ENCODE measurements at regions not wholly inside any gene's neighbourhood (a gene's known extent, or its start where the extent isn't known, plus 50 kb on each side); places are given as distances from the start of the nearest gene placed in this dataset.
A peak's percentile ranks its signal among the peaks of the same experiment; 100 is the strongest.
"Not testable (repeated sequence)": the region's sequence is repeated elsewhere in the genome, so short reads cannot be mapped to it uniquely, and the experiment has no call there.

DNA sequence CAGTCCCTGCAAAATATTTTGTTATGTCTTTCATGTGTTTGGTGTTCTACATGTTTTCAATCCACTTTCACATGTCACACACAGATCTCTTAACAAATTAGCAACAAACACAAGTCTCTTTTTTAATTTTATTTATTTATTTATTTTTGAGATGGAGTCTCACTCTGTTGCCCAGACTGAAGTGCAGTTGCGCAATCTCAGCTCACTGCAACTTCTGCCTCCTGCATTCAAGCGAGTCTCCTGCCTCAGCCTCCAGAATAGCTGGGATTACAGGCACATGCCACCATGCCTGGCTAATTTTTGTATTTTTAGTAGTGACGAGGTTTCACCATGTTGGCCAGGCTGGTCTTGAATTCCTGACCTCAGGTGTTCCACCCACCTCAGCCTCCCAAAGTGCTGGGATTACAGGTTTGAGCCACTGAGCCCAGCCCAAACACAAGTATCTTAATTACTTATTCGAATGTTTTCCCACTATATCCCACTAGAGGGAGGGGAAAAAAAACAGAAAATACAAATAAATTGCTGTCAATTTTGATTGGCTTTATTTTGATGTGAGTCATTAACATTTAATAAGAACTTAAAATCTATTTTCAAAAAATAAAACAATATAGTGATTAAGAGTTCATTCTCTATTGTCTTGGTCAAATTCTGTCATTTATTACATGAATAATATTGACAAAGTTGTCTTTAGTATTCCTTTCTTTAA lies 1641.0 kb upstream of the CELF4 start:
- not testable (repeated sequence) for DNase-seq

DNA sequence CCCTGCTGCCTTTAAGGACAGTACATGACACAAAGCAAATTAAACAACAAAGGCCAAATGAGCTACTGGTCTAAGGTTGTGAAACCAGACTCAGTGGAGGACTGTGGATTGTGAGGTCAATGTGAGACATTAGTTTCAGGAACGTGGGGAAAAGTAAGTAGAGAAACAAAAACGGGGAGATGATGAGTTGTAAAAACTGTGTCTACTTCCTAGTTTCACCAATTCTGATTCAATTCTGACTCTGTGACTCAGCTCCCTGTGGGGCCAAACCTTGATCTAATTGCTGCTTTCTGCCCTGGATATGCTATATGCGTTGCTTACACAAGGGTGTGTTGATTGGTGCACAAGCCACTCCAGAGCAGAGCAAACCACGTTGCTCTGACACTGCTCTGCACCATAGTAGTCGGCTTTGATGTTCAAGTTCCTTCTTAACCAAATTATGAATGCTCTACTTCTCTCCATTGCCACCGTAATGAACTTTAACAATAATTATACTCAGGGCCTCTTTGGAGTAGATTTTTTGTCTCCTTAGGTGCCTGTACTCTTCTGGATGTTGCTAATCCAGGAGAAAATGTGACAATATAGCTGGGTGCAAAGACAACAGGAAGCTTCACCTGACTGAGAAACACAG lies 1640.1 kb upstream of the CELF4 start:
- no peak for DNase-seq

DNA sequence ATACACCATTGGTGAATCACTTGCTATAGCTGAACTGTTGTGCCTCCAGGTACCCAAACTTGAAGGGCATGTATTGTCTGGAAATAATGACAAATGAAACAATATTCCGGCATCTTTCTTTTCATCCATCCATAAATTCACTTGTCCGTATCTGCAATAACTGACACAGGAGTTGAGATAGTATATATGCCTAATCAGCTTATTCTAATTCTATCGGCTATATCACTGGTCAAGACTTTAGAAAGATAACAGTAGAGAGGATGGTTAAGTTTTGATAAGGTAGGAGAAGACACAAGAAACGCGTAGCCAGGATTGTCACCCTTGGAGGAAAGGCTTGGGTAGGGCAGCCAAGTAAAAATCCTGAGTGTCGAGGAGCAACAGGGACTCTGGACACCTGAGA lies 1634.6 kb upstream of the CELF4 start:
- no peak for DNase-seq

- DNase-seq, result peak; percentile 24
Measured at GRCh38 chr18:39199231-39199855, 1633.7 kb upstream of the CELF4 start.

GRCh38 chr18:39198376-39198775 lies 1632.8 kb upstream of the CELF4 start:
- DNase-seq, result peak; percentile 86

GRCh38 chr18:39191931-39192330 lies 1626.3 kb upstream of the CELF4 start:
- no peak for DNase-seq

DNA sequence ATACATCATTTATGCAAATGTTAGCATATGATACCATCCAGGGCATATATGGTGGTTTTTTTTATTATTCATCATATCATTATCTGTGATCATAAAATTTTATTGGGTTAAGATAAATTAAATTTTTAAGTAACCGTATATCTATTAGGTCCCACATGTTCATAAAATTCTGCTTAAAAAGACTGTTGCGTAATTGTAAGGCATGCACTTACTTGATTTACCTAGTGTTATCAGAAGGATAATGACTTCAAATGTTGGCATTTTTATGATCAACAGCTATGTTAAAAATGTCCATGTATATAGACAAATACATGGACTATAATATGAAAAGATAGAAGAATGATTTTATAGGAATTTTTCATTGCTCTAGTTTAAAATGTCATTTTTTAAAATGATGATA lies 1625.5 kb upstream of the CELF4 start:
- DNase-seq, result no peak

- DNase-seq, result no peak
Measured at GRCh38 chr18:39190508-39190907, 1624.9 kb upstream of the CELF4 start.

GRCh38 chr18:39188278-39188677 lies 1622.7 kb upstream of the CELF4 start:
- peak; percentile 54 for DNase-seq

DNA sequence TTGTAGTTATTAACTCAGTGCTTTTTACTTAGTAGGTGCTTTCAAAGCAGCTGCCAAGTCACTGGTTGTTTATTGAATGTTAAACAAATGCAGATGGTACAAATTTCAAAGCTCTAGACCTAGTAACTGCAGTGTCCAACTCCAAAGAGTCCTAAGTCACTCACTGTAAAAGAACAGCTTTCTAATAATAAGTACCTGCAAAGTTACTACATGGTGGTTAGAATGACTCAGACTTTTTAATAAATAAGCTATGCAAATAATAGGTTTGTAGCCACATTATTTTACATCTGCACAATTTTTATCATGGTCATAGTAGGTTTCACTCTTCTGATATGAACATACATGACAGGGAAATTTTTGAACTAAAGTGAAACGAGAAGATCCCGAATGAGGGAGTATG lies 1620.4 kb upstream of the CELF4 start:
- no peak for DNase-seq

- DNase-seq, result no peak
Measured at GRCh38 chr18:39184176-39184575, 1618.6 kb upstream of the CELF4 start.

- DNase-seq, result no peak
Measured at GRCh38 chr18:39178166-39178565, 1612.6 kb upstream of the CELF4 start.

GRCh38 chr18:39172695-39173421 lies 1607.3 kb upstream of the CELF4 start:
- peak; percentile 88 for DNase-seq

DNA sequence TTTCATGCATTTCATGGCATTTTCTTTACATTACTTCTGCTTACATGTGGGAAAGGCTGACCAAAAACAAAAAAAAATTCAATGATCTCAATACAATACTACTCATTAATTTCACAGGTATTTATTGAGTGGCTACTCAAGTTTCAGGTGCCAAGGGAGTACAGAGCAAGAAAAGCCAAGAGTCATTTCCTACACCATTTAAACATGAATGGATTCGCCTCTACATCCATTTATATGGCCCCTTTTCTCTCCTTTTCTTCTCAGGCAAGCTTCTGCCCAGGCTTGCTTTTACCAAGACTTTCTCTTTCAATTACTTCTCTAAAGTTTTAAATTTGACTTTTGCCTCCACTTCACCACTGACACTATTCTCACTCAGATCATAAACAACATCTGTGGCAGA lies 1603.1 kb upstream of the CELF4 start:
- no peak for DNase-seq

GRCh38 chr18:39167990-39168389 lies 1602.4 kb upstream of the CELF4 start:
- no peak for DNase-seq

GRCh38 chr18:39166776-39167175 lies 1601.2 kb upstream of the CELF4 start:
- no peak for DNase-seq

GRCh38 chr18:39162013-39162827 lies 1596.6 kb upstream of the CELF4 start:
- DNase-seq, result no peak

GRCh38 chr18:39149211-39149806 lies 1583.7 kb upstream of the CELF4 start:
- no peak for DNase-seq

DNA sequence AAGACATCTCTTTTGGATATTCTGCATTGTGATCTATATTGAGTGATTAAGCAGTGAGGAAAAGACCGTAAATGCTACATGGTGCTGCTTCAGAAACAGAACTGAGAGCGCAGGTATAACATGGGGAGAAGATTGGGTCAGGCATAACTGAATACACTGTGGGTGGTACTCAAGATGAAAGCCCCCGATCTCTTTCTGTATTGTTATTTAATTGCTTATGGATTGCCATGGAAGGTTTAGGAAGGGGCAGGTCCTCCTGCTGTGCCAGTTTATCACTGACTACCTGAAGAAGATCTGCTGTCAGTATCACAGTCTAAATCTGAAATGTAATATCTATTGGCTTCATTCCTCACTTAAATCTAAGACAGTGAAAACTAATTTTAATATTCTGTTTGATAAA lies 1568.7 kb upstream of the CELF4 start:
- DNase-seq, result no peak

DNA sequence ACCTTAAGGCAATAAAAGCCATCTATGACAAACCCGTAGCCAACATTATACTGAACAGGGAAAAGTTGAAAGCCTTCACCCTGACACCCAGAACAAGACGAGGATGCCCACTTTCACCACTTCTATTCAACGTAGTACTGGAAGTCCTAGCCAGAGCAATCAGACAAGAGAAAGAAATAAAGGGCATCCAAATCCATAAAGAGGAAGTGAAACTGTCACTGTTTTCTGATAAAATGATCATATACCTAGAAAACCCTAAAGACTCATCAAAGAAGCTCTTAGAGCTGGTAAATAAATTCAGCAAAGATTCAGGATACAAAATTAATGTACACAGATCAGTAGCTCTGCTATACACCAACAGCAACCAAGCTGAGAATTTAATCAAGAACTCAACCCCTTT lies 1561.9 kb upstream of the CELF4 start:
- DNase-seq, result not testable (repeated sequence)

DNA sequence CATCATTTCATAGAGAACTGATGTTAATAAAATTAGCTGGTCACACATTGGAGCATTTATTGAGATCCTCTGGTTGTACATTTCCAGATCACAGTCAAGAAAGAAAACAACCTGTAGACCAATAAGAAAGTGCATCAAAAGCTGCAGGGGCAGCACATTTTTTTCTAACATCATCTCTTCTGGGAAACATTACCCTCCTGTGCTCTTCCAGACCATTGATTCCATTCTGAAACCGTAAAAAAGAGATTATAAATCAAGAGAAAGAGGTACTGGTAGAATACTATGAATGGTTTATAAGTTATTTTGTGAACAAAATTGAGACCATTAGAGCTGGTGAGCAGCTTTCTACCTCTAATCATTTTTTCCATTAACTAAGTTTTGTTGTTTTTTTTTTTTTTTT lies 1548.2 kb upstream of the CELF4 start:
- no peak for DNase-seq

- DNase-seq, result peak; percentile 14
Measured at GRCh38 chr18:39105104-39105503, 1539.5 kb upstream of the CELF4 start.

Measured in NCI-H1105 treated with DMSO at 0.1 percent for 48 hours (cell line).